Stimulated activated CD8-positive, alpha-beta memory T cell treated with anti-CD3 and anti-CD28 coated beads, Interleukin-12 subunit alpha, Interleukin-12 subunit beta, amount 100 ng/mL, for 24 hours (primary cell): ENCODE measurements at regions not wholly inside any gene's neighbourhood (a gene's known extent, or its start where the extent isn't known, plus 50 kb on each side); places are given as distances from the start of the nearest gene placed in this dataset.

ENCODE experiments used
- DNase-seq: peaks from one replicate; pipeline ENCODE4 v3.0.0-alpha.2; 2020; ENCODE audit errors: extremely low read depth

DNA sequence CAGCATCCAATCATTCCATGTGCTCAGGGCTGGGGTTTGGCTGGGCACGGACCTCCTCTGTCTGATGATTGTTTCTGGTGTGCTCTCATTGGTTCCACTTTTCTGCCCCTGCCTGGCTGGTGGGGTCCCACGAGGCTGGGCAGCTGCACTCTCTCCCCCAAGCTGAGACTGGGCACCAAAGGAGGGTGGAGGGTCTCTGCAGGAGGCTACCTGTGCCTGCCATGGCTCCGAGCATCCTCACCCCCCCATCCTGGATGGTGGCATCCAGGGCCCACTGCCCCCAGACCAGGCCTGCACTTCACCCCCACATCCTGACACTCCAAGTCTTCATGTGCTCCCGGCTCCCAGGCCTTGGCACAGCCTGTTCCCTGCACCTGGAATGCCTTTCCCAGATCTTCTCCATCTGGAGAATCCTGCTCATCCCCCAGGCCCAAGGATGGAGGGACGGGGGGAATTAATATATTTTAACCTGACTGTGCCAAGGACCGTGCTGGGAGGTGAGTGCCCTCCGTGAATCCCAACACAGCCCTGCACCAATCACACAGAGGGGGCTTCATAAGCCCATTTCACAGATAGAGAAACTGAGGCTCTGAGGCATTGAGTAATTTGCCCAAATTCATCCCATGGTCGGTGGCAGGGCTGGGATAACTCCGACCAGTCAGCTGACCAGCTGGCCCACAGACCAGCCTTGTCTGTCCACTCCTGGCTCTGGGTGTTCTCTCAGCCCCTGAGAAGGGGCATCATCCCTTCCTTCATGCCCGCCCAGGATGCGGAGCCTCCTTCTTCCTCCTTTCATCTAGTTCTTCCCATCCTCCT is 403.4 kb downstream of the MATN1 start:
- DNase-seq: no peak

DNA sequence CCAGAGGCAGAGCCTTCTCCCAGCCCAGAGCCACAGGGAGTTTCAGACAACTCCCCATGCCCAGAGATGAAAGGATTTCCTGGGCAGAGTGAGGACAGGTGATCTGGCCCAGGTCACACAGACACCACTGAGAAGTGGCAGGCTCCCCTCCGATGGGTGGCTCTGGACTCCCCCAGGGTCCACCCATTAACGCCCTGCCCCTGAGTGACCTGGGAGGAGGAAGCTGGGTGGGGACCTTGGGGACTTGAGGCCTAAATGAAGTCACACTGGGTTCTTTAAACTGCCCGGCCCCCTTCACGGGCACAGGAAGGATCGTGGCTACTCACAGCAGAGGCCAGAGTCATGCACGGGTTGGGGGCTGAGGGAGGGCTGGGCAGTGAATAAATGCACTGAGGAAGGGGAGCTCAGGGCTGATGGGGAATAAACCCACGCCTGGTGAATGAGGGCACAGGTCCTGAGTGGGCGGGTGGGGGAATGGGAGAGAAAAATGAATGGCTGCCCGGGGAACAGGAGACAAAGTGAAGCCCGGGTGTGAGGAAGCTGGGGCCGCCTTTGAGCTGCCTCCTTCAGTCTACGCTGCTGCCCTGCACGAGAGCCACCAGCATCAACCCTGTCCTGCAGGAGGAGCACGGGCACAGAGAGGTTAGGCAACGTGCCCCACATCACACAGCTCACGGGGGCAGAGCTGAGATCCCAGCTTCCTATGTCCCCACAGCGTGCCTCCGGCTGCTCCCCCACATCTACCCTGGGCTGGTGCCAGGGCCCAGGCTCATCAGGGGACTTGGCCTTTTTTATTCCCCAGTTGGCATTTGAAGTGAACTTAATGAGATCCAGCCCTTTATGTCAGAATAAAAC is 404.3 kb downstream of the MATN1 start:
- DNase-seq: no peak

DNA sequence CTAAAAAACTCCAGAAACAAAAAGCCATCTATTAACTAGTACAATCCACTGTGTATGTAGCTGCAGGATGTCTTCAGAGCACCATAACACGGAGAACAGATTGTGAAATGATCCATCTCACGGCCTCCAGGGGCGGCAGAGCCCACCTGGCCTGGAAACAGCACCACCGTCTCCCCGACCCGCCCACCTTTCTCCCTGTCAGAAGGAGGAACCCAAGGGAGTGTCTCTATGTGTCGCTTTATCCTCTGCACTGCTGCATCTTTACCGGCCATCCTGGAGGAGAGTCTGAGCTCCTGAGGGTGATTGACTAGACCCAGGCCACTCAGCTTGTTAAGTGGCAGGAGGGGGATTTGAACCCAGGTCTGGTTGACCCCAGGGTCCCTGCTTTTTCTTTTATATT is 405.0 kb downstream of the MATN1 start:
- DNase-seq: no peak

DNA sequence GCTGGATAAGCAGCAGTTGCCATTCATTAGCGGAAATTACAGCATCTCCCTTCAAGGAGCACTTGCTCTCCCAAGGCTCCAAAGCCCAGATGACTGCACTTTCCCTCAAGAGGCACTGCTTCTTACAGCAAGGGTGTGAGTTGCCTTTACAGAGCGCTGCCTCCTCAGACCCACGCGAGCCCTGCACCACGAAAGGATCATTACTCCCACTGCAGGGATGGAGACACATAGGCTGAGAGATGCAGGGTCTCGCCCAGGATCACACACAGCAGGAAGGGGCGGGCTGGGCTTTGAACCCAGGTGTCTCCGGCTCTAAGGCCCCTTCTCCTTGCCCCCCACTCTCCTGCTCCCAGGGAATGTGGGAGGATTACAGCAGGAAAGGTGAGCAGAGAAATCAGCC is 405.5 kb downstream of the MATN1 start:
- no peak for DNase-seq

DNA sequence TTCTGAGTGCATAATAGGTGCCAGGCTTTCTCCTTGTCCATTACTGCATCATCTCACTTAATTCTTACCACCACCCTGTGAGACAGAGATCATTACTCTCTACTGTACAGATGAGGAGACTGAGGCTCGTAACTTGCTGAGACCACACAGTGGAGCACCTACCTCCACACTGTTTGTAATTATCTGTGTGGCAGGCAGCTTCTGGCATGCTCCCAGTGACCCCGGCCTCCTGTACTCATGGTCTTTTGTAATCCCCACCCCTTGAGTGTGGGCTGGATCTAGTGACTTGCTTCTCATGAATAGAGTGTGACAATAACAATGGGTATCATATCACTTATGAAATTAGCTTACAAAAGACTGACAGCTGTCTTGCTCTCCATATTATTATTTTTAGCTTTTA is 407.3 kb downstream of the MATN1 start:
- DNase-seq: no peak

DNA sequence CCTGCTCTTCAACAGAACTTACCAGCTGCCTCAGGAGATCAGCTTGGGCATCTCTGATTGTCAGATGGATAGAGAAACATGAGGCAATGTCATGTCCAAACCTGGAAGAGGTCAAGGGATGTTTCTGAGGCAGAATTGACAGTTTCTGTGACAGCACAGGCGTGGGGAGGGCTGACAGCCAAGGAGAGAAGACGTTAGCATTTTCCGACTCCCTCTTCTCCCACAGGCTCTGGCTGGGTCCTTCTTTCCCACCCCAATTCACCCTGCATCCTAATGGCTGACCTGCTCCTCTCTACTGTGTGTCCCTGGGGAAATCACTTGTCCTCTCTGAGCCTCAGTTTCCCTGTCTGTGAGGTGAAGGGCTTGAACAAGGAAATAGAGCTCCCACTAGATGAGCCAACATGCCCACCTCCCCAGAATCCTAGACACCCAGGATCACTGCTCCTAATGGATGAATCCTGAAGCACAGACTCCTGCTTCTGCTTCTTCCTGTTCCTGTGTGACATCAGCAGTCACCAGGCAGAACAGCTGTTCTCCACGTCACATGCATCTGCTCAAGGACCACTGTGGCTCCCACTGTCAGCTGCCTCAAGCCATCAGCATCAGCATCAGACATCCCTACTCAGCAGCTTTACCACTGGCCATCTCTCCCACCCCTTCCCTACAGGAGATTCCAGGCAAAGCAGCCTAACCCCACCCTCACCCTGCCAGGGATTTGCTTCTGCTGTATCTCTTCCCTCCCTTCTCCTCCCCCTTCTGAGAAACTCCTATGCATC is 408.0 kb downstream of the MATN1 start:
- DNase-seq: no peak

DNA sequence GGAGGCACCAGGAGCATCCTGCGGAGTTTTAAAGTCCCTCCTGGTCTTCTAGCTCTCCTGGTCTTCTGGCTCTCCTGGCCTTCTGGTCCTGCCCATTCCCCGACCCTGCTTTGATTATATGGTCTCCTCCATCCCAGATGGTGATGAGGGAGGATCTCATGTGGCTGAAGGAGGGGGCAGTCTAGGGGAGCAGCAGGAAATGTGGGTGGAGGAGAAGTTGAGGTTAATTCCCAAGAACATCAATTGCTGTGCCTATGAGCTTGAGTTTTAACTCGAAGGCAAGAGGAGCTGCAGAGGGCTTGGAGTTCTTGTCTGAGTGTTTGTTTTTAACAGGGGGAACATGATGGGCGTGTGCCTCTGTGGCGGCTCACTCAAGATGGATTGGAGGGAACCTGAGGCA is 408.8 kb downstream of the MATN1 start:
- no peak for DNase-seq

DNA sequence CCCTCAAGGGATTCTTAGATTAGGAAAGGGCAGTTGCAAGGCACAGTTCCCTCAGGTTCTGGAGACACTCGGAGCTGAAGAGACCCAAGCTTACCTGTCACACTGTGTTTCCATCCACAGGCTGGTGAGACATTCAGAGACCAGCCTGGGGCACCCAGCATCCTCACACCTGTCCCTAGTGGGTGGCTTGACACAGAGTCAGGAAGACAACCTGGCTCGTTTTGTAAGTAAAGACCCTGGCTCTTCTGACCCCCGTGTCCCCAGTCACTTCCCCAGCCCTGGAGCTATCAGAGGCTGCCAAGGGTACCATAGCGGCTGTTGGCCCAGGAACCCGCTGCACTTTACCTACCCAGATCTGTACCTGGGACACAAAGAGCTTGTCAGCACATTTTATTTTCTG is 409.8 kb downstream of the MATN1 start:
- DNase-seq: no peak

DNA sequence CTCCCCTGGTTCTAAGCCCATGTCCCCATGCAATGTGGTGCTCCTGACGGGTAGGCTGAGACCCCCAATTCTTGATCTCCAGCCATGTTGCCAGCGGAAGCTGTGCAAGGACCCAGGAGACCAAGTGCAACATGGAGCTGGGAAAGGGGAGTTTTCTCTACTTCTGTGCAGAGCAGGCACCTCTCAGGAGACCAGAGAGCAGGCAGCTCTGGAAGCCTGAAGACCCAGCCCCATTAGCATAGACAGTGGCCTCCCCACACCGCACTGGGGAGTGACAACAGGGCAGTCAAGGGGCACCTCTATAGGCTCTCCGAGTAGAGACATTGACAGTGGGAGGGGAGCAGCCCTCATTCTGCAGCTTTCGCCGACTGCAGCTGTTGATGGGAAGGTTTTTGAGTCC is 410.2 kb downstream of the MATN1 start:
- DNase-seq: no peak

DNA sequence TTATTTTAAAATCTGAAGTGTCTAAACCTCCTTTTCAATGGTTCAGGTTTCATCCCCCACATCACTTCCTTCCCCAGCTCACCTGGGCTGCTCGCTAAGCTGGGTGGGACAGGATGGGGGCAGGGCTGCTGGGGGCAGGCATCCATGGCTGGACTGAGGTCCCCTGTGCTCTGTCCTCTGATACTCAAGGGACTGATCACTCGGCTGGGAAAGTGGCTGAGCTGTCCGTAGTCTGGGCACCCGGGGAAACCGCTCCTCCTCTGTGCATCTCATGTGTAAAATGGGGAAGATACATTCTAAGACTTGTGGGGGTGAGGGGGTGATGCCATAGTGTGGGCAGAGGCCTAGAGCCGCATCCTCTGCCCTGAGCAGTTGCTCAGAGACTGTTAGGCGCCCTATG is 411.2 kb downstream of the MATN1 start:
- no peak for DNase-seq

DNA sequence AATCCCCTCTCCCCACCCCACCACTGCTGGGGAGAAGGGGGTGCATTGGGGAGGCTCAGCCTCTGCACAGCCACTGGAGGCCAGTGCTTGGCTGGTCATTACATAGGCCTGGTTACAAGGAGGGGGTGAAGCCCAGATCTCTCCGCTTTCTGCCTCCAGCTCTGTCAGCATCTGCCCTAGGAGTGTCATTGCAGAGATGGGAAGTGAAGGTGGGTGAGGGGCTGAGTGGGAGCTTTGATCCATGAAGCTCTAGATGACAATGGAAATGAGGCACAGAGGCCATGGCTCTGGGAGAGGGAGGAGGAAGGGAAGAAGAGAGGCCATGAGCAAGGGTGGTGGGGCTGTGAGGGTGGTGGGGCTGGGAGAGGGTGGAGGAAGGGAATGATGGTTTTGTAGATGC is 411.6 kb downstream of the MATN1 start:
- DNase-seq: no peak

DNA sequence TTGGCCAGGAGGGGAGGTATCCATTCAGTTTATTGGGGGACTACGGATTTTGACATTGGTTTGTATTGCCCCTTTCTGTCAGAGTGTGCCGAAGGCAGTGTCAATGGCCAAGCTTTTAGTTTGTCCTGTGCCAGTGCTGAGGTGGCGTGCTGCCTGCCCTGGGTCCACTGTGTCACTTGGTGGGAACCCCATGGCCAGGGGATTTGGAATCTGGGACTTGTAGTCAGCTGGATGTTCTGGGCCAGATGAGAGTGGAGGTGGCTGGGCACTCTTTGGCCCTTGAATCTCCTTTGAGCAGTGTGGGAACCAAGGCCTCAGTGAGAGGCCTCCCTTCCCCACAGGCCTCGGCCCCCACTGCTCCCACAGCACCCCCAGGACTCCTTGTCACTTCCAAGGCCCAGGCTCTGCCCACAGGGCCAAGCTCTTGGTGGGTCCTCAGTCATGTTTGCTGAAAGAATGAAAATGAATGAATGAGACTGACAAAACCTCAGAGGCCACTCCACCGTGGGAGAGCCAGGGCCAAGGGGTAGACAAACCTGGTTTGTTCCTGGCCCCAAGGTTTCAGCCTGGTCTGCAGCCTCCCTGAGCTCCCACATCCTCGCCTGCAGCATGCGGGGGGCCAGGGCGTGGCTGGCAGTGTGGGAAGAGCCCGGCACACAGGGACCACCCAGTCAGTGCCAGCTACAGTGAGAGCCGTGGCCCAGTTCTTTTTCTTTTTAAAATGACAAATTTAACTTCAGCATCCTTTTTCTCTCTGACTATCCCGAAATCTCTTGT is 412.2 kb downstream of the MATN1 start:
- no peak for DNase-seq

DNA sequence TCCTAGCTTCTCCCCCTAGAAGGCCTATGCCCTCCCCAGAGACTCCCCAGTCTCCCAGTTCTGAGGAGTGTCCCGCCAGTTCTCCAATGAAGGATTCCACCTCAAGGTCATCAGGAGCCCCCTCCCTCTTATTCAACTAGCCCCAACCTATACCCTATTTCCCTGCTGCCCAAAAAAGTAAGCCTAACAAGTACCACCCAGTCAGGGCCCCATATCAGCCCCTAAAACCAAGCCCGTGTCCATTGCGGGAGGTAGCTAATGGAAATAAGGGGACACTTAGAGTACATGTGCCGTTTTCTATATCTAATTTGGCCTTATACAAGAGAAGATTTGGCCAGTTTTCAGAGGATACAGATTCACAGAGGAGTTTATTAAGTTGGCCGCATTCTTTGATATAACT is 416.2 kb downstream of the MATN1 start:
- no peak for DNase-seq

DNA sequence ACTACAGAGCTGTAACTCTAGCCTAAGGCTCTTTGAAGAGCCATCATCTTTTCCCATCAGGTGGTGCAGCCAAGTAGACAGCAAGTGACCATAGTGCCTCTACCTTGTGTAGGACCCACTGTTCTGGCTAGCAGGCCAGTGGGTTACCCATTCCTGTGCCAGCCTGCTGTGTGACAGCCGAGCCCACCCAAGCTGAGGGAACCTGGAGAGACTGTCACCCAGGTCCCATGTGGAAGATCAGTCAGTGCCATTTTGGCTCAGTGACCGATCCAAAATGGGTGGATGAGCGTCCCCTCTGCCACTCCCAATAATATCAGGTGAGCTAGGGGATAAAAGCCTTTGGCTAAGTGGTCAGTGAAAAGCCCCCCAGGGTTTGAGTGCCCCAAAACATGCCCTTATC is 417.9 kb downstream of the MATN1 start:
- no peak for DNase-seq

DNA sequence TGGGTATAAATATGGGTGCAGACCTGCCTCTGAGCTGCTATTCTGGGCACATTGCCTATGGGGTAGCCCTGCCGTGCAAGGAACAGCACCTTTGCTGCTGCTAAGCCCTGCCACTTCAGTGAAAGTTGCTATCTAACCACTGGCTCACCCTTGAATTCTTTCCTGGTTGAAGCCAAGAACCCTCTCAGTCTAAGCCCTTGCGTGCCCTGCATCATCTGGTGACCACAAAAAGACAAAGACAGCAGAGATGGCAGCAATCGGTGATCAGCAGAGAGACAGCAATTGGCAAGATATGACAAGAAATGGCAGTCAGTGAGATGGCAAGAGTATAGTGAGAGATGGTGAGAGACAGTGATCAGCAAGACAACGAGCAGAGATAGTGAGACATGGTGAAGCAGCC is 418.3 kb downstream of the MATN1 start:
- no peak for DNase-seq

DNA sequence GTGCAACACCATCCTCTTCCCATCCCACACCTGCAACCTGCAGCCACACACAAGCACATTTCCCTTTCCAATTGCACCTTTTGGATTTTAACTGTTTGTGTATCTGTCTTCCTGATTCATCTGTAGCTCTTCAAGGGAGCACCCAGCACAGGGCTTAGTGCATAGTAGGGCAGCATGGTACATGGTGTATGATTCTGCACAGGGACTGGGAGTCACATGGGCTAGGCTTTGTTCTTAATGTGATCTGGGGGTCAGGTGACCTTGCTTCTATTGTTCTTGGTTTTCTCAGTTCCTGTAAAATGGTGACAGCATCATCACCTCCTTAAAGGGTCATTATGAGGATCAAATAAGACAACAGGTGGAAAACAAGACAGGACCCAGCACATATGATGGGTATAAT is 419.3 kb downstream of the MATN1 start:
- DNase-seq: no peak

DNA sequence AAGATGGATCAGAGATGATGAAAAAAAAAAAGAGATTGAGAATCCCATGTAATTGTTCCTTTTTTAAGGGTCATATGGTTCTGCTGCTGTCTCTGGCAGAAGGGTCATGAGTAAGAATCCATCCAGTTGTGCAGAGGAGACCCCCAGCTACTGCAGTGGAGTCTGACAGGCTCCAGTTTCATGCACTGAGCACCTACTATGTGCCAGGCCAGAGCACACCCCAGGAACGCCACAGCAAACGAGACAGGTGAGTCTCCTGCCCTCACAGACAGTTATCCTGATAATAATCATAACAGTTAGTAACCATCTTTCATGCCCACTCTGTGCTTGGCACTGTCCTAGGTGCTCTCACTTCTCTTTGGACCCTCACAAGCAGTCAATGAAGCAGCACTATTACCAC is 420.0 kb downstream of the MATN1 start:
- no peak for DNase-seq

DNA sequence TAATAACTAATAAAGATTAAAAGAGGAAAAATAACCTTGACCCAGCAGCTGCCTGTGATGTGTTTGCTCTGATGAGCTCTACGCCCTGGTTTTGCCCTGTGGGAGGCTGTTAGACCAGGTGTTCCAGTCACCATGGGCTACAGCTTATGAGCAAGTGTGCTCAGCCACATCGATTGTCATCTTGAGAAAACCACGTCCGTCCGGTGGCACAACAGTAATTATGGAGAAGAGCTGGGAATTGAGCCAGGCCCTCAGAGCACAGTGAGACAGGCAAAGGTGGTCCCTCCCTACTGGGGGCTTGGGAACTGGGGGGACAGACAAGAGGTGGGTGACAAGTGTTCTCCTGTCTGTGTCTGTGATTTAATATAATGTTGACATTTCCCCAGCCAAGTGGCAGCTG is 420.5 kb downstream of the MATN1 start:
- no peak for DNase-seq

DNA sequence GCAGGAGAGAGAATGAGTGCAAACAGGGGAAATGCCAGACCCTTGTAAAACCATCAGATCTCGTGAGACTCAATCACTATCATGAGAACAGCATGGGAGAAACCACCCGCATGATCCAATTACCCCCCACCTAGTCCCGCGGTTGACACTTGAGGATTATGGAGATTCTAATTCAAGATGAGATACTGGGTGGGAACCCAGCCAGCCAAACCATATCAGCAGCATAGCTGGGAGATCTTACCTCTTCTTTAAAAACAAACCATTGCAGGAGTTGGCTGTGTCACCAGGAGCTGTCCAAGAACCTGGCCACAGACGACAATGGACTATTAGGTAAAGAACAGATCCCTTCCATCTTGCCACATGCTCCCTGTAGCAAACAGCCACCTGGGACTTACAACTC is 422.7 kb downstream of the MATN1 start:
- DNase-seq: no peak

DNA sequence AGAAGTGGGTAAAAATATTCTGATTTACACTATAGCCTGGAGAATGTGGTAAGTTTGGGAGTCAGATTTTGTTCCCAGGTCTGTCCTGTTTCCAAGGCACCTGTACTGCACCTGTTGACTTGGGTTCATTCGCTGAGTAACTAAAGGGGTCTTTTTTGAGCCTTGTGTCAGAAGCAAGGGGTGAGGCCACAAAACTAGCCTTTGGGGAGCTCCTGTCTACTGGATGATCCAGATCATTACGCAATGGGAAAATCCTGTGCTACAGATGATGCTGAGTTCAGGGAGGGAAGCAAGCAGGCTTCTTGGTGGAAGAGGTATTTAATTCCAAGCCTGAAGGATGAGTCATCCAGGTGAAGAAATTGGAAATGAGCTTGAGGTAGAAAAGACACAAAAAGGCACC is 424.0 kb downstream of the MATN1 start:
- no peak for DNase-seq

DNA sequence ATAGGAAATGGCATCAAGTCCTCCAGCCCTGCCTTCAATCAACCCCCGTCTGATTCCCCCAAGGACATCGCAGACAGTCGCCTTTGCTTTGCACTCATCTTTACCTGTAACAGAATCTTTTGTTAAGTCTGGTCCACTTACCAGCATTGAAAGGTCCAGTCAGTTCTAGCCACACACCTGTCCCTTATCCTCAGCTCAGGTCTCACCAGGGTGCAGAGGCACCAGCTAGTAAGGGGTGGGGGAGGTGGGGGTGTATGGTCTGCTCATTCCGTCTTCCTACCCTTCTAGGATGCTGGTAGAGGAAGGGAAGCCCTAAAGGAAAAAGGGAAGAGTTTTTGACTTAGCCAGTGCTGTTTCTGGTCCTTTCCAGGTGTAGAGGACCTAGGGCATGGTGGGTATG is 427.7 kb downstream of the MATN1 start:
- DNase-seq: no peak

DNA sequence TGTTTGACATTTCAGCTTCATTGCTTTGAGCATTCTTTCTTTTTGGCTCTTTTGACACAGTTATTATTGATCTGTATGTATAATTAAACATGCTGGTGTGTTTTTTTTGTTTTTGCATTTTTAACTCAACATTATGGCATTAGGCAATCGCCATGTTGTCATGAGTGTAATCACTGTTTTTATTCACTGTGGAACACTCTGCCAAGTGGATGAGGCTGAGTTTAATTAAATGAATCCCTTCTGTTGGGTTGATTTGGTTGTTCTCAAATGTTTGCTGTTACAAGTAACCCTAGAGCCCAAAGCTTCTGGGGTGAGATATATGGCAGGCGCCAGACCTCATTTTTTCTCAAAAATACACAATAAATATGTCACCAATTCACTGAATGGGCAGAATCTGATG is 428.1 kb downstream of the MATN1 start:
- DNase-seq: no peak
